ENCODE measurements at regions not wholly inside any gene's neighbourhood (a gene's known extent, or its start where the extent isn't known, plus 50 kb on each side); places are given as distances from the start of the nearest gene placed in this dataset.
"Not testable (repeated sequence)": the region's sequence is repeated elsewhere in the genome, so short reads cannot be mapped to it uniquely, and the experiment has no call there.

GRCh38 chr5:144596517-144596916 lies 425.8 kb downstream of the KCTD16 start:
- Histone ChIP-seq H3K4me3 (no peak overlapping the region), H3K9me3 (peaks cover 0 to 4% of the 10 kb centered on the region in 2 donors), H3K36me3 (no peaks in the 10 kb centered on the region), H3K4me1 (no peaks in the 10 kb centered on the region), H3K27me3 (peaks cover 0 to 10% of the 10 kb centered on the region in 2 donors), H3K27ac (no peak overlapping the region)
- intact Hi-C loops (cut with DNase I) = no loop called here
- no peak for ATAC-seq
- no peak for TF ChIP-seq CTCF (IDR thresholded peaks at IDR 0.05)
- DNase-seq = no peak

- DNase-seq = peak in 1 of 4 donors; percentile 68
- Histone ChIP-seq H3K27me3 (peaks cover 0 to 10% of the 10 kb centered on the region in 2 donors), H3K9me3 (peaks cover 0 to 4% of the 10 kb centered on the region in 2 donors), H3K36me3 (no peaks in the 10 kb centered on the region), H3K27ac (no peak overlapping the region), H3K4me3 (no peak overlapping the region), H3K4me1 (no peaks in the 10 kb centered on the region)
- ATAC-seq = no peak
- no peak for TF ChIP-seq CTCF (IDR thresholded peaks at IDR 0.05)
- intact Hi-C loops (cut with DNase I) = no loop called here
Observed at GRCh38 chr5:144594919-144595318, 424.2 kb downstream of the KCTD16 start.

- H3K4me3 ChIP-seq; H3K9me3 ChIP-seq; ATAC-seq; H3K4me1 ChIP-seq; H3K27me3 ChIP-seq; H3K36me3 ChIP-seq; H3K27ac ChIP-seq; DNase-seq; intact Hi-C loops (cut with DNase I): not testable (repeated sequence)
Observed at GRCh38 chr5:144594234-144594633, 423.6 kb downstream of the KCTD16 start.

GRCh38 chr5:144585681-144586080 lies 415.0 kb downstream of the KCTD16 start:
- no peak for ATAC-seq
- intact Hi-C loops (cut with DNase I) = no loop called here
- no peak for DNase-seq
- H3K4me1 ChIP-seq = no peaks in the 10 kb centered on the region
- no peak overlapping the region for H3K4me3 ChIP-seq
- no peaks in the 10 kb centered on the region for H3K9me3 ChIP-seq
- no peaks in the 10 kb centered on the region for H3K27me3 ChIP-seq
- no peaks in the 10 kb centered on the region for H3K36me3 ChIP-seq
- no peak for TF ChIP-seq CTCF (IDR thresholded peaks at IDR 0.05)
- H3K27ac ChIP-seq = no peak overlapping the region

GRCh38 chr5:144583541-144584449 lies 413.1 kb downstream of the KCTD16 start:
- Histone ChIP-seq H3K27me3 (no peaks in the 10 kb centered on the region), H3K36me3 (no peaks in the 10 kb centered on the region), H3K27ac (no peak overlapping the region), H3K4me1 (no peaks in the 10 kb centered on the region), H3K4me3 (no peak overlapping the region), H3K9me3 (no peaks in the 10 kb centered on the region)
- intact Hi-C loops (cut with DNase I) = no loop called here
- no peak for TF ChIP-seq CTCF (IDR thresholded peaks at IDR 0.05)
- DNase-seq (no peak), ATAC-seq (peak; percentile 24)

Data from left lung (tissue), 4 donors.